ENCODE measurements at regions not wholly inside any gene's neighbourhood (a gene's known extent, or its start where the extent isn't known, plus 50 kb on each side); places are given as distances from the start of the nearest gene placed in this dataset.

DNA sequence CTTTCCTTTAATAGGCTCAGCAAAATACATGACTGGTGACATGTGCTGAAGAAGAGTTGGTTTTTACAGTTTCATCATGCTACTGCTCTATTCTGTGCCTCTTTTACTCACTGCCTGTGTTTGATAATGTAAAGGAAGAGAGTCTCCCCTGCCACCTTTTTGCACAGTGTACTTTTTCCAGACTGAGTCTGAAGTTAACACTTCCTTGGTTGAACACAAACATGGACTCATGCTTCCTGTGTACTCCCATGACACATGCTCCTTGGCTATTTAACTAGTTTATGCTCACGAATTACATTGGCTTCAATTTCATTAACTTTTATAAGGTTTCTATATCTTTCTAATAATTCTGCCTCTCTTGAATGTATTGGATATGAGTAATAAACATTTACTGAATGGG, 396.1 kb downstream of the VGLL3 start:
- TF ChIP-seq, protein P1, sequence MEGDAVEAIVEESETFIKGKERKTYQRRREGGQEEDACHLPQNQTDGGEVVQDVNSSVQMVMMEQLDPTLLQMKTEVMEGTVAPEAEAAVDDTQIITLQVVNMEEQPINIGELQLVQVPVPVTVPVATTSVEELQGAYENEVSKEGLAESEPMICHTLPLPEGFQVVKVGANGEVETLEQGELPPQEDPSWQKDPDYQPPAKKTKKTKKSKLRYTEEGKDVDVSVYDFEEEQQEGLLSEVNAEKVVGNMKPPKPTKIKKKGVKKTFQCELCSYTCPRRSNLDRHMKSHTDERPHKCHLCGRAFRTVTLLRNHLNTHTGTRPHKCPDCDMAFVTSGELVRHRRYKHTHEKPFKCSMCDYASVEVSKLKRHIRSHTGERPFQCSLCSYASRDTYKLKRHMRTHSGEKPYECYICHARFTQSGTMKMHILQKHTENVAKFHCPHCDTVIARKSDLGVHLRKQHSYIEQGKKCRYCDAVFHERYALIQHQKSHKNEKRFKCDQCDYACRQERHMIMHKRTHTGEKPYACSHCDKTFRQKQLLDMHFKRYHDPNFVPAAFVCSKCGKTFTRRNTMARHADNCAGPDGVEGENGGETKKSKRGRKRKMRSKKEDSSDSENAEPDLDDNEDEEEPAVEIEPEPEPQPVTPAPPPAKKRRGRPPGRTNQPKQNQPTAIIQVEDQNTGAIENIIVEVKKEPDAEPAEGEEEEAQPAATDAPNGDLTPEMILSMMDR (IDR thresholded peaks at IDR 0.05 in 2 of 3, conservative IDR thresholded peaks at IDR 0.05 in 1 of 3; ENCODE audit: control insufficient read depth in 2 of 3, extremely low read depth in 1 of 3, insufficient read depth in 1 of 3, low read depth in 3 of 3, low read length in 3 of 3), result no peak
- TF ChIP-seq EZH2 (IDR thresholded peaks at IDR 0.05; ENCODE audit: borderline replicate concordance, control insufficient read depth, low read depth, low read length) (no peak), SREBF2 (IDR thresholded peaks at IDR 0.05; ENCODE audit: low read length) (no peak), SUZ12 (IDR thresholded peaks at IDR 0.05; ENCODE audit: unreplicated experiment) (no peak), RAD21 (IDR thresholded peaks at IDR 0.05; ENCODE audit: insufficient read depth, low read depth, low read length) (no peak), ZNF207 (IDR thresholded peaks at IDR 0.05; ENCODE audit: borderline replicate concordance) (no peak), FOXM1 (IDR thresholded peaks at IDR 0.05; ENCODE audit: low read depth, low read length) (no peak), NFIC (IDR thresholded peaks at IDR 0.05; ENCODE audit: low read depth, low read length) (no peak), POLR2A (IDR thresholded peaks at IDR 0.05; ENCODE audit: low read depth, low read length) (no peak)
- TF ChIP-seq, protein P2, sequence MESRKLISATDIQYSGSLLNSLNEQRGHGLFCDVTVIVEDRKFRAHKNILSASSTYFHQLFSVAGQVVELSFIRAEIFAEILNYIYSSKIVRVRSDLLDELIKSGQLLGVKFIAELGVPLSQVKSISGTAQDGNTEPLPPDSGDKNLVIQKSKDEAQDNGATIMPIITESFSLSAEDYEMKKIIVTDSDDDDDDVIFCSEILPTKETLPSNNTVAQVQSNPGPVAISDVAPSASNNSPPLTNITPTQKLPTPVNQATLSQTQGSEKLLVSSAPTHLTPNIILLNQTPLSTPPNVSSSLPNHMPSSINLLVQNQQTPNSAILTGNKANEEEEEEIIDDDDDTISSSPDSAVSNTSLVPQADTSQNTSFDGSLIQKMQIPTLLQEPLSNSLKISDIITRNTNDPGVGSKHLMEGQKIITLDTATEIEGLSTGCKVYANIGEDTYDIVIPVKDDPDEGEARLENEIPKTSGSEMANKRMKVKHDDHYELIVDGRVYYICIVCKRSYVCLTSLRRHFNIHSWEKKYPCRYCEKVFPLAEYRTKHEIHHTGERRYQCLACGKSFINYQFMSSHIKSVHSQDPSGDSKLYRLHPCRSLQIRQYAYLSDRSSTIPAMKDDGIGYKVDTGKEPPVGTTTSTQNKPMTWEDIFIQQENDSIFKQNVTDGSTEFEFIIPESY (IDR thresholded peaks at IDR 0.05), result no peak
- TF ChIP-seq, protein P3, sequence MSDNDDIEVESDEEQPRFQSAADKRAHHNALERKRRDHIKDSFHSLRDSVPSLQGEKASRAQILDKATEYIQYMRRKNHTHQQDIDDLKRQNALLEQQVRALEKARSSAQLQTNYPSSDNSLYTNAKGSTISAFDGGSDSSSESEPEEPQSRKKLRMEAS (IDR thresholded peaks at IDR 0.05; ENCODE audit: low read depth, low read length), result no peak
